Ascending aorta (tissue), 2 donors: ENCODE measurements at regions not wholly inside any gene's neighbourhood (a gene's known extent, or its start where the extent isn't known, plus 50 kb on each side); places are given as distances from the start of the nearest gene placed in this dataset.
"Not testable (repeated sequence)": the region's sequence is repeated elsewhere in the genome, so short reads cannot be mapped to it uniquely, and the experiment has no call there.

Experiments used
- DNase-seq, 2 donors: peaks; one replicate each; pipeline ENCODE4 v3.0.0-alpha.2; 2019; ENCODE audit warnings: low spot score in 2 of 2
- H3K27ac ChIP-seq, 2 donors: fragments of 200-600 bp; sonication (generic); one replicate each; pipeline ENCODE4 v1.5.1; 2016 to 2017; ENCODE audit warnings: mild to moderate bottlenecking in 1 of 2
- H3K27me3 ChIP-seq: fragments of 200-600 bp; sonication (generic); one replicate; pipeline ENCODE4 v1.5.1; 2017
- H3K36me3 ChIP-seq, 2 donors: fragments of 200-600 bp; sonication (generic); one replicate each; pipeline ENCODE4 v1.5.1; 2016
- H3K4me1 ChIP-seq, 2 donors: fragments of 200-600 bp; sonication (generic); one replicate each; pipeline ENCODE4 v1.5.1; 2016 to 2017; ENCODE audit warnings: mild to moderate bottlenecking in 1 of 2
- H3K4me3 ChIP-seq, 2 donors: fragments of 200-600 bp; sonication (generic); one replicate each; pipeline ENCODE4 v1.5.1; 2016 to 2017; ENCODE audit warnings: mild to moderate bottlenecking in 1 of 2
- H3K9me3 ChIP-seq, 2 donors: fragments of 200-600 bp; sonication (generic); one replicate each; pipeline ENCODE4 v1.5.1; 2016
- intact Hi-C: fragments of 100-400 bp; cut with DNase I; formaldehyde crosslinking; loops from one replicate; pipeline ENCODE4 v1.15.1; 2023
- TF ChIP-seq, protein P1 (sequence below), 3 experiments: fragments of 200-600 bp in 2 of 3; fragments of 450-650 bp in 1 of 3; sonication (generic) in 2 of 3; IDR thresholded peaks; one replicate each; pipeline ENCODE4 v1.5.1; 2016 to 2019; ENCODE audit warnings: antibody characterized with exemption in 3 of 3, mild to moderate bottlenecking in 1 of 3, moderate library complexity in 1 of 3

DNA sequence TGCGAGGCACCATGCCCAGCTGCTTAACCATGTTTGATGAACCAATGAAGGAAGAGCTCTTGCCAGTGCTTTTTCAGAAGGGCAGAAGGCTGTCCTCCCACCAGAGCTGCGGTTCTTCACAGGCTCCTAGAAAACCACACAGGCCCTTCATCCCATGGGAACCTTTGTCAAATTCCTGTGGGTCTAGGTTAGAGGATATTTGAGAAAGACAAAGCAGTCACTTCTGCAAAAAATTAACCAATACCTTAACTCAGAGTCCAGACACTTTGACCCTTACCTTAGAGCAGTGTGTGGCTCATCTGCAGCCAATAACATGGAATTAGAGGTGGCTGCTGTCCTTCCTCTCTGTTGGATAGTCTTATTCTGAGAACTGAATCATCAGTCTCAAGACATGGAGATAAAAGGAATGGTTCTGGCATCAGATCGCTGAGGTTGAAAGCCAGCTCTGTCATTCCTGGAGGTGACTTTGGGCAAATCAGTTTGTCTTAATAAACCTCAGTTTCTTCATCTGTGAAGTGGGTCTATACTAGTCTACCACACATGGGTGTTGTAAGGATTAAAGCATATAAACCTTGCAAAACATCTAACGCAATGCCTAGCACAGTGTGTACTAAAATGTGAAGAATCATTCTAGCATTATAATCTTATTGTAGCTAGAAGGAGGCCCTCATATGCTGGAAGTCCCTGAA lies 65.1 kb upstream of the PIP4K2A start:
- Histone ChIP-seq H3K36me3 (no peaks in the 10 kb centered on the region), H3K4me3 (no peak overlapping the region), H3K27me3 (no peaks in the 10 kb centered on the region), H3K4me1 (peaks cover 0 to 2% of the 10 kb centered on the region in 2 donors), H3K27ac (no peak overlapping the region), H3K9me3 (no peaks in the 10 kb centered on the region)
- intact Hi-C loops, result no loop called here
- DNase-seq, result no peak
- TF ChIP-seq, protein P1, sequence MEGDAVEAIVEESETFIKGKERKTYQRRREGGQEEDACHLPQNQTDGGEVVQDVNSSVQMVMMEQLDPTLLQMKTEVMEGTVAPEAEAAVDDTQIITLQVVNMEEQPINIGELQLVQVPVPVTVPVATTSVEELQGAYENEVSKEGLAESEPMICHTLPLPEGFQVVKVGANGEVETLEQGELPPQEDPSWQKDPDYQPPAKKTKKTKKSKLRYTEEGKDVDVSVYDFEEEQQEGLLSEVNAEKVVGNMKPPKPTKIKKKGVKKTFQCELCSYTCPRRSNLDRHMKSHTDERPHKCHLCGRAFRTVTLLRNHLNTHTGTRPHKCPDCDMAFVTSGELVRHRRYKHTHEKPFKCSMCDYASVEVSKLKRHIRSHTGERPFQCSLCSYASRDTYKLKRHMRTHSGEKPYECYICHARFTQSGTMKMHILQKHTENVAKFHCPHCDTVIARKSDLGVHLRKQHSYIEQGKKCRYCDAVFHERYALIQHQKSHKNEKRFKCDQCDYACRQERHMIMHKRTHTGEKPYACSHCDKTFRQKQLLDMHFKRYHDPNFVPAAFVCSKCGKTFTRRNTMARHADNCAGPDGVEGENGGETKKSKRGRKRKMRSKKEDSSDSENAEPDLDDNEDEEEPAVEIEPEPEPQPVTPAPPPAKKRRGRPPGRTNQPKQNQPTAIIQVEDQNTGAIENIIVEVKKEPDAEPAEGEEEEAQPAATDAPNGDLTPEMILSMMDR (IDR thresholded peaks at IDR 0.05), result no peak

DNA sequence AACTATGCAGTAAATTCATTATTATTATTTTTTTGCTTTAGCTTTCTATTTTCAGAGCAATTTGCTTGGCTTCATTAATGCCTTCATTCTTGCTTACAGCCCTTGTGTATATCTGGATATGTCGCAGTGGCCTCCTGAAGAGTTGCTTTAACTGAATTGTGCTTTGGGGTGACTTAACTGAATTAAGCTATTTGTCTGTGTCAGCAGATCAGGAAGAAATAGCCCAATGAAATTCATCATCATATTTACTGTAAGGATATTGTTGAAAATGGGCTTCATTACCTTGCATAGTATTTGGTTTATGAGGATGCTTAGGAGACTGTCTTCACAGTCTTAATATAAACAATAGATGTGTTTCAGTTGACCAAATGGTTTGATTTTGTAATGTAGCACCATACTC lies 59.7 kb upstream of the PIP4K2A start:
- intact Hi-C loops, result no loop called here
- peaks cover 0 to under 1% of the 10 kb centered on the region in 2 donors for H3K9me3 ChIP-seq
- no peak for DNase-seq
- no peak overlapping the region for H3K27ac ChIP-seq
- no peaks in the 10 kb centered on the region for H3K36me3 ChIP-seq
- H3K27me3 ChIP-seq, result no peaks in the 10 kb centered on the region
- no peaks in the 10 kb centered on the region for H3K4me1 ChIP-seq
- TF ChIP-seq, protein P1 (IDR thresholded peaks at IDR 0.05), result no peak
- no peak overlapping the region for H3K4me3 ChIP-seq

DNA sequence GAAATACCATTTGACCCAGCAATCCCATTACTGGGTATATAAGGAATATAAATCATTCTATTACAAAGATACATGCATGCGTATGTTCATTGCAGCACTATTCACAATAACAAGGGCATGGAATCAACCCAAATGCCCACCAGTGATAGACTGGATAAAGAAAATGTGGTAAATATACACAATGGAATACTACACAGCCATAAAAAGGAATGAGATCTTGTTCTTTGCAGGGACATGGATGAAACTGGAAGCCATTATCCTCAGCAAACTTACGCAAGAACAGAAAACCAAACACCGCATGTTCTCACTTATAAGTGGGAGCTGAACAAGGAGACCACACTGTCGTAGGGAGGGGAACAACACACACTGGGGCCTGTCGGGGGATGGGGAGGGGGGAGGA lies 57.3 kb upstream of the PIP4K2A start:
- peaks cover 11 to 15% of the 10 kb centered on the region in 2 donors for H3K4me1 ChIP-seq
- DNase-seq, H3K9me3 ChIP-seq, H3K36me3 ChIP-seq, intact Hi-C loops, H3K27me3 ChIP-seq, H3K27ac ChIP-seq, H3K4me3 ChIP-seq: not testable (repeated sequence)

DNA sequence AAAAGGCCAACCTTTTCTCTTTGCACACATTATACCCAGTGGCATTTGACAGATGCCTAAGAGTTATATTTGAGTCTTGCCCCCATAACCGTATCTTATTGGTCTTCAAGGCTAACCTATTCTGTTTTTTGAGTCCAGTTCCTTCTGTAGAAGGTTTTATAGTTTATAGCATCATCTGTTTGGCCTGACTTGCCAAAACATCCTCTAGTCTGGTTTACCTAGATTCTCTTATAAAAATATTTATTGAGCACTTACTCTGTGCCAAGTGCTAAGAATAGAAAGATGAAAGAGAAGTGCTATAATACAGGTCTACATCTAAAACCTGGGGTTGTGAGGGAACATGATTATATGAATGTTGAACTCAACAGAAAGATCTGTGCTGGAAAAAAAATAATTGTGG lies 55.9 kb upstream of the PIP4K2A start:
- Histone ChIP-seq H3K9me3 (peaks cover 0 to 4% of the 10 kb centered on the region in 2 donors), H3K4me1 (peaks cover 11 to 22% of the 10 kb centered on the region in 2 donors), H3K36me3 (no peaks in the 10 kb centered on the region), H3K27me3 (no peaks in the 10 kb centered on the region), H3K4me3 (no peak overlapping the region), H3K27ac (no peak overlapping the region)
- intact Hi-C loops, result no loop called here
- TF ChIP-seq, protein P1 (IDR thresholded peaks at IDR 0.05), result no peak
- no peak for DNase-seq

DNA sequence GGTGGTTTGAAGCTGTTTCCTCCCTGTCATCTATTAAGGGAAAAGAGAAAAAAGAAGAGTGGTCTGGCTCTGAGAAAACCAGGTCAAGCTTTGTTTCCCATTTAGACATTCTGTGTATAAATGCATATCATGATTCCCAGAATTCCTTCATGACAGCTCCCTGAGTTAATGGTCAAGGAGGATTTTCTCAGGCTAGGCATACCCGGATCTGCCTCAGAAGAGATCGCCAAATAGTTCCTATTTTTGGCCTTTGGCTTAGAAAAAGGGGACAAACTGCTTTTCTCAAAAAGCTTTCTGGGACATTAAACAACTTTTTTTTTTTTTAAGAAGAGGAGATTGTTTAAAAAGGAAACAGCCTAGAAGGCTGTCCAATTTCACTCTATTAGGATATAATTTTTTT lies 53.5 kb upstream of the PIP4K2A start:
- intact Hi-C loops, result loop anchor here (5.0 kb wide), 1 partner anchor 56 kb away; the partner anchor contains the start of gene PIP4K2A
- H3K4me1 ChIP-seq, result peaks cover 11 to 32% of the 10 kb centered on the region in 2 donors
- peaks cover 0 to 4% of the 10 kb centered on the region in 2 donors for H3K9me3 ChIP-seq
- no peaks in the 10 kb centered on the region for H3K27me3 ChIP-seq
- peak overlapping the region; percentile 77 to 79 for H3K27ac ChIP-seq
- H3K36me3 ChIP-seq, result no peaks in the 10 kb centered on the region
- no peak overlapping the region for H3K4me3 ChIP-seq
- DNase-seq, result no peak
- TF ChIP-seq, protein P1 (IDR thresholded peaks at IDR 0.05), result no peak

DNA sequence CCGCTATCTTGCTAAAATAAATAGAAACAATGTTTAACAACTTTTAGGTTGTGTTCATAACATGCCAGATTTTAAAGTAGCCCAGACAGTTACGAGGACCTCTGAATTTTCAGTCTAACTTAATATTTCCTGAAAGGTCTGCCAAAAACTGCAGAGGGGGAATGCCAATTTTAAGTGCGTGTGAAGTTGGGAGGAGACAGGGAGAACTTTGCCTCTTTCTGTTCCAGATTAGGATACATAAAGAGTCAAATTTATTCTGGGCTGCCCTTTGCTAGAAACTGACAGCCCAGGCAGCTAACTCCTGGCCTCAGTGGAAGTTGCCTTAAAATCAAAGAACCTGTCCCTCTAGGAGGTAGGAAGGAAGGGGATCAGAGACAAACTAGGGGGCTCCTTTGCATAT lies 52.3 kb upstream of the PIP4K2A start:
- TF ChIP-seq, protein P1 (IDR thresholded peaks at IDR 0.05), result no peak
- peak overlapping the region; percentile 77 to 79 for H3K27ac ChIP-seq
- intact Hi-C loops, result loop anchor here (5.0 kb wide), 1 partner anchor 54 kb away; the partner anchor contains the start of gene PIP4K2A
- no peaks in the 10 kb centered on the region for H3K27me3 ChIP-seq
- DNase-seq, result no peak
- peak overlapping the region in 1 of 2 donors; percentile 23 for H3K4me3 ChIP-seq
- H3K4me1 ChIP-seq, result peaks cover 11 to 32% of the 10 kb centered on the region in 2 donors
- no peaks in the 10 kb centered on the region for H3K36me3 ChIP-seq
- H3K9me3 ChIP-seq, result peaks cover 0 to 4% of the 10 kb centered on the region in 2 donors
